ENCODE measurements at regions not wholly inside any gene's neighbourhood (a gene's known extent, or its start where the extent isn't known, plus 50 kb on each side); places are given as distances from the start of the nearest gene placed in this dataset.

- Histone ChIP-seq H3K4me2 (ENCODE audit: low read length) (no peak overlapping the region), H4K20me1 (ENCODE audit: insufficient read depth, low read length) (no peaks in the 10 kb centered on the region), H3K36me3 (replicated peaks; ENCODE audit: low read depth, low read length) (no peaks in the 10 kb centered on the region), H3K9me3 (ENCODE audit: insufficient read depth, low read length) (no peaks in the 10 kb centered on the region), H3K27me3 (ENCODE audit: low read depth, low read length) (peaks cover 11% of the 10 kb centered on the region; the same call in 1 of the 2 replicates), H3K27ac (ENCODE audit: low read length) (no peak overlapping the region), H3K4me3 (ENCODE audit: low read length) (no peak overlapping the region), H3K9ac (ENCODE audit: low read length) (no peak overlapping the region), H3K79me2 (ENCODE audit: low read length) (no peaks in the 10 kb centered on the region), H3K4me1 (ENCODE audit: low read length) (no peaks in the 10 kb centered on the region), H2AFZ (ENCODE audit: low read depth, low read length) (no peak overlapping the region)
- TF ChIP-seq CTCF (IDR thresholded peaks at IDR 0.05; ENCODE audit: low read depth, low read length): no peak
- TF ChIP-seq EZH2phosphoT487 (IDR thresholded peaks at IDR 0.05; ENCODE audit: low read depth): no peak
Observed at GRCh38 chr2:121880283-121880682, 124.8 kb downstream of the TSN start.

GRCh38 chr2:121881038-121881437 lies 125.6 kb downstream of the TSN start:
- Histone ChIP-seq H3K79me2 (ENCODE audit: low read length) (no peaks in the 10 kb centered on the region), H3K4me2 (ENCODE audit: low read length) (no peak overlapping the region), H3K4me3 (ENCODE audit: low read length) (no peak overlapping the region), H3K27ac (ENCODE audit: low read length) (no peak overlapping the region), H3K4me1 (ENCODE audit: low read length) (no peaks in the 10 kb centered on the region), H2AFZ (ENCODE audit: low read depth, low read length) (no peak overlapping the region), H4K20me1 (ENCODE audit: insufficient read depth, low read length) (no peaks in the 10 kb centered on the region), H3K36me3 (replicated peaks; ENCODE audit: low read depth, low read length) (no peaks in the 10 kb centered on the region), H3K9me3 (ENCODE audit: insufficient read depth, low read length) (no peaks in the 10 kb centered on the region), H3K9ac (ENCODE audit: low read length) (no peak overlapping the region), H3K27me3 (ENCODE audit: low read depth, low read length) (peaks cover 14% of the 10 kb centered on the region; the same call in 1 of the 2 replicates)
- TF ChIP-seq EZH2phosphoT487 (IDR thresholded peaks at IDR 0.05; ENCODE audit: low read depth): no peak
- no peak for TF ChIP-seq CTCF (IDR thresholded peaks at IDR 0.05; ENCODE audit: low read depth, low read length)

- no peak overlapping the region for H3K4me3 ChIP-seq (ENCODE audit: low read length)
- H3K79me2 ChIP-seq (ENCODE audit: low read length): no peaks in the 10 kb centered on the region
- peaks cover 8% of the 10 kb centered on the region; the same call in 1 of the 2 replicates for H3K27me3 ChIP-seq (ENCODE audit: low read depth, low read length)
- no peaks in the 10 kb centered on the region for H3K36me3 ChIP-seq (replicated peaks; ENCODE audit: low read depth, low read length)
- H3K9me3 ChIP-seq (ENCODE audit: insufficient read depth, low read length): no peaks in the 10 kb centered on the region
- H3K27ac ChIP-seq (ENCODE audit: low read length): no peak overlapping the region
- H3K4me2 ChIP-seq (ENCODE audit: low read length): no peak overlapping the region
- no peak overlapping the region for H3K9ac ChIP-seq (ENCODE audit: low read length)
- no peak overlapping the region for H2AFZ ChIP-seq (ENCODE audit: low read depth, low read length)
- no peaks in the 10 kb centered on the region for H3K4me1 ChIP-seq (ENCODE audit: low read length)
- H4K20me1 ChIP-seq (ENCODE audit: insufficient read depth, low read length): no peaks in the 10 kb centered on the region
- no peak for TF ChIP-seq CTCF (IDR thresholded peaks at IDR 0.05; ENCODE audit: low read depth, low read length)
- TF ChIP-seq EZH2phosphoT487 (IDR thresholded peaks at IDR 0.05; ENCODE audit: low read depth): no peak
Observed at GRCh38 chr2:121881950-121882349, 126.5 kb downstream of the TSN start.

- Histone ChIP-seq H4K20me1 (ENCODE audit: insufficient read depth, low read length) (no peaks in the 10 kb centered on the region), H3K27ac (ENCODE audit: low read length) (no peak overlapping the region), H3K79me2 (ENCODE audit: low read length) (no peaks in the 10 kb centered on the region), H2AFZ (ENCODE audit: low read depth, low read length) (no peak overlapping the region), H3K9ac (ENCODE audit: low read length) (no peak overlapping the region), H3K4me2 (ENCODE audit: low read length) (no peak overlapping the region), H3K4me3 (ENCODE audit: low read length) (no peak overlapping the region), H3K27me3 (ENCODE audit: low read depth, low read length) (peaks cover 4% of the 10 kb centered on the region; the same call in 1 of the 2 replicates), H3K36me3 (replicated peaks; ENCODE audit: low read depth, low read length) (no peaks in the 10 kb centered on the region), H3K9me3 (ENCODE audit: insufficient read depth, low read length) (no peaks in the 10 kb centered on the region), H3K4me1 (ENCODE audit: low read length) (no peaks in the 10 kb centered on the region)
- no peak for TF ChIP-seq EZH2phosphoT487 (IDR thresholded peaks at IDR 0.05; ENCODE audit: low read depth)
Observed at GRCh38 chr2:121884078-121884477, 128.6 kb downstream of the TSN start.

Data from OCI-LY3 (cell line).